ENCODE measurements at regions not wholly inside any gene's neighbourhood (a gene's known extent, or its start where the extent isn't known, plus 50 kb on each side); places are given as distances from the start of the nearest gene placed in this dataset.

DNA sequence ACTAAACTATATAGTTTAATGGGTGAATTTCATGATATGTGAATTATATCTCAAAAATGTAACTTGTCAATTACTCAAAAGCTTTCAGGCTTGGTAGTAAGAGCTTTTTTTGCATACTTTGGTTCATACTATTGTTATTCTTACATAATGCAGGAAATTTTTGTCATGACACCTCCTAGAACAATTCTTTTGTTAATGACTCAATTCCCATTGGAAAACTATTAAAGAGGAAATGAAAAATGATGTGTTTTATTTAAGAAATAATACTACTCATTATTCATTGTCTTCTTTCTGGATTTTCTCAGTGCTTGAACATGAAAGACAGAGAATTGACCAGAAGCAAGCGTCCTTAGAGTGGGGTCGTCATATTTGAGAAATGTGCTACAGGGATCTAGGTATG is 196.4 kb upstream of the KCNJ16 start:
- TF ChIP-seq CTCF (IDR thresholded peaks at IDR 0.05 in 8 of 11, conservative IDR thresholded peaks at IDR 0.05 in 3 of 11) = no peak
- TF ChIP-seq POLR2A (IDR thresholded peaks at IDR 0.05) = no peak
- TF ChIP-seq POLR2AphosphoS5 (IDR thresholded peaks at IDR 0.05) = no peak
